ENCODE measurements at regions not wholly inside any gene's neighbourhood (a gene's known extent, or its start where the extent isn't known, plus 50 kb on each side); places are given as distances from the start of the nearest gene placed in this dataset.

- no peaks in the 10 kb centered on the region for H3K27me3 ChIP-seq (ENCODE audit: control insufficient read depth, insufficient read depth, low read length)
Measured at GRCh38 chr7:115805458-115805857, 225.1 kb downstream of the TFEC start.

GRCh38 chr7:115802415-115802814 is 228.1 kb downstream of the TFEC start:
- intact Hi-C loops (cut with micrococcal nuclease) = no loop called here
- ATAC-seq = no peak

More at GRCh38 chr7:115805458-115805857, 225.1 kb downstream of the TFEC start:
- Mint-ChIP-seq H3K36me3 (no peaks in the 10 kb centered on the region), H3K27me3 (ENCODE audit: low read depth in 2 of 2) (peaks cover 0 to 2% of the 10 kb centered on the region in 2 donors), H3K4me3 (no peak overlapping the region), H3K9me3 (peaks cover 2 to 3% of the 10 kb centered on the region in 2 donors), H3K27ac (no peak overlapping the region), H3K4me1 (no peaks in the 10 kb centered on the region)
- H3K9me3 ChIP-seq (ENCODE audit: control insufficient read depth, insufficient read depth, low read length) = no peaks in the 10 kb centered on the region
- WGBS (ENCODE audit: insufficient coverage) = 76% methylated on average over 7 of the region's 8 CpGs
- no peak for TF ChIP-seq CTCF (IDR thresholded peaks at IDR 0.05)
- DNase-seq (no peak), ATAC-seq (no peak)
- H3K27ac ChIP-seq (ENCODE audit: low read length) = no peak overlapping the region
- H3K4me3 ChIP-seq (ENCODE audit: low read length) = no peak overlapping the region
- H3K4me1 ChIP-seq (ENCODE audit: control insufficient read depth, insufficient read depth, low read length) = no peaks in the 10 kb centered on the region
- intact Hi-C loops (cut with micrococcal nuclease) = no loop called here
- H3K36me3 ChIP-seq (ENCODE audit: control insufficient read depth, insufficient read depth, low read length) = no peaks in the 10 kb centered on the region

GRCh38 chr7:115799430-115799829 is 231.1 kb downstream of the TFEC start:
- Histone ChIP-seq H3K9me3 (ENCODE audit: control insufficient read depth, insufficient read depth, low read length) (no peaks in the 10 kb centered on the region), H3K4me3 (ENCODE audit: low read length) (no peak overlapping the region), H3K27me3 (ENCODE audit: control insufficient read depth, insufficient read depth, low read length) (no peaks in the 10 kb centered on the region), H3K27ac (ENCODE audit: low read length) (no peak overlapping the region), H3K4me1 (ENCODE audit: control insufficient read depth, insufficient read depth, low read length) (no peaks in the 10 kb centered on the region), H3K36me3 (ENCODE audit: control insufficient read depth, insufficient read depth, low read length) (no peaks in the 10 kb centered on the region)
- Mint-ChIP-seq H3K9me3 (peaks cover 5 to 8% of the 10 kb centered on the region in 2 donors), H3K36me3 (no peaks in the 10 kb centered on the region), H3K27ac (no peak overlapping the region), H3K27me3 (ENCODE audit: low read depth in 2 of 2) (no peaks in the 10 kb centered on the region), H3K4me3 (no peak overlapping the region), H3K4me1 (no peaks in the 10 kb centered on the region)
- intact Hi-C loops (cut with micrococcal nuclease) = no loop called here
- no peak for DNase-seq
- no peak for ATAC-seq
- 62% methylated on average over 2 of the region's 2 CpGs for WGBS (ENCODE audit: insufficient coverage)
- no peak for TF ChIP-seq CTCF (IDR thresholded peaks at IDR 0.05)

More at GRCh38 chr7:115802415-115802814, 228.1 kb downstream of the TFEC start:
- Histone ChIP-seq H3K27ac (ENCODE audit: low read length) (no peak overlapping the region), H3K4me1 (ENCODE audit: control insufficient read depth, insufficient read depth, low read length) (no peaks in the 10 kb centered on the region), H3K9me3 (ENCODE audit: control insufficient read depth, insufficient read depth, low read length) (no peaks in the 10 kb centered on the region), H3K36me3 (ENCODE audit: control insufficient read depth, insufficient read depth, low read length) (no peaks in the 10 kb centered on the region), H3K4me3 (ENCODE audit: low read length) (no peak overlapping the region), H3K27me3 (ENCODE audit: control insufficient read depth, insufficient read depth, low read length) (no peaks in the 10 kb centered on the region)
- Mint-ChIP-seq H3K4me1 (no peaks in the 10 kb centered on the region), H3K4me3 (no peak overlapping the region), H3K27me3 (ENCODE audit: low read depth in 2 of 2) (peaks cover 0 to 2% of the 10 kb centered on the region in 2 donors), H3K27ac (no peak overlapping the region), H3K9me3 (peaks cover 5 to 8% of the 10 kb centered on the region in 2 donors), H3K36me3 (no peaks in the 10 kb centered on the region)
- TF ChIP-seq CTCF (IDR thresholded peaks at IDR 0.05) = no peak
- no peak for DNase-seq

GRCh38 chr7:115793958-115794702 is 236.4 kb downstream of the TFEC start:
- Histone ChIP-seq H3K36me3 (ENCODE audit: control insufficient read depth, insufficient read depth, low read length) (no peaks in the 10 kb centered on the region), H3K4me1 (ENCODE audit: control insufficient read depth, insufficient read depth, low read length) (no peaks in the 10 kb centered on the region), H3K9me3 (ENCODE audit: control insufficient read depth, insufficient read depth, low read length) (no peaks in the 10 kb centered on the region), H3K4me3 (ENCODE audit: low read length) (no peak overlapping the region), H3K27ac (ENCODE audit: low read length) (no peak overlapping the region), H3K27me3 (ENCODE audit: control insufficient read depth, insufficient read depth, low read length) (no peaks in the 10 kb centered on the region)
- TF ChIP-seq CTCF (IDR thresholded peaks at IDR 0.05) = no peak
- Mint-ChIP-seq H3K4me3 (no peak overlapping the region), H3K27ac (no peak overlapping the region), H3K9me3 (peaks cover 5 to 8% of the 10 kb centered on the region in 2 donors), H3K4me1 (no peaks in the 10 kb centered on the region), H3K36me3 (no peaks in the 10 kb centered on the region), H3K27me3 (ENCODE audit: low read depth in 2 of 2) (no peaks in the 10 kb centered on the region)
- 90% methylated on average over 6 of the region's 7 CpGs for WGBS (ENCODE audit: insufficient coverage)
- intact Hi-C loops (cut with micrococcal nuclease) = no loop called here
- no peak for ATAC-seq
- no peak for DNase-seq

All from natural killer cell (primary cell).